Pulmonary artery endothelial cell (primary cell): ENCODE measurements at regions not wholly inside any gene's neighbourhood (a gene's known extent, or its start where the extent isn't known, plus 50 kb on each side); places are given as distances from the start of the nearest gene placed in this dataset.
"Not testable (repeated sequence)": the region's sequence is repeated elsewhere in the genome, so short reads cannot be mapped to it uniquely, and the experiment has no call there.

Source experiments
- DNase-seq: peaks from one replicate; pipeline ENCODE4 v3.0.0-alpha.2; 2011; ENCODE audit warnings: low read depth, low spot score

GRCh38 chr6:17012421-17013225, 89.2 kb upstream of the STMND1 start:
- peak; percentile 85 for DNase-seq

GRCh38 chr6:17011985-17012384, 89.9 kb upstream of the STMND1 start:
- DNase-seq, result no peak

- DNase-seq, result no peak
Measured at GRCh38 chr6:17007749-17008148, 94.1 kb upstream of the STMND1 start.

DNA sequence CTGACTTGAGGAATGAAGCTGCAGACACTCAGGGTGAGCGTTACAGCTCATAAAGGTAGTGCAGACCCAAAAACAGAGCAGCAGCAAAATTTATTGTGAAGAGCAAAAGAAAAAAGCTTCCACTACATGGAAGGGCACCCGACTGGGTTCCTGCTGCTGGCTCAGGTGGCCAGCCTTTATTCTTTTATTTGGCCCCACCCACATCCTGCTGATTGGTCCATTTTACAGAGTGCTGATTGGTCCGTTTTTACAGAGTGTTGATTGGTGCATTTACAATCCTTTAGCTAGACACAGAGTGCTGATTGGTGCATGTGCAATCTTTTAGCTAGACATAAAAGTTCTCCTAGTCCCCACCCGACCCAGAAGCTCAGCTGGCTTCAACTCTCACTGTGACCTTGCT, 95.3 kb upstream of the STMND1 start:
- DNase-seq, result no peak

DNA sequence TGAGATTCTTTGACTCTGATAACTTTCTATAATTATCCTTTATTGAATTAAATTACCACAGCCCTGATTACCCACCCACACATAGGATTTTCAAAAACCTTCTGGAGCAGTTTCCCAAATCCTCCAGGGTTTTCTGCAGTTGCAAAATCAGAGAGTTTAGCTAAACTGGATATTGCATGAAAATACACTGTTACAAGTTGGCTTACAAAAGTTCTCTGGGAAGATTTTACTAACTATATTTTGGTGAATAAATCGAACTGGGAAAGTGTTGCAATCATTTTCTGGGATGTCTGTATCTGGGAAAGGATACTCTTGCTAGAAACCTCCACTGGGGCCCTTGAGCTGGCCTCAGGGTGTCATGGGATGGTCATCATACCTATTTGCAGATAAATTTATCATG, 97.6 kb upstream of the STMND1 start:
- no peak for DNase-seq

- no peak for DNase-seq
Measured at GRCh38 chr6:17002123-17002522, 99.7 kb upstream of the STMND1 start.

GRCh38 chr6:17001188-17001587, 100.7 kb upstream of the STMND1 start:
- no peak for DNase-seq

DNA sequence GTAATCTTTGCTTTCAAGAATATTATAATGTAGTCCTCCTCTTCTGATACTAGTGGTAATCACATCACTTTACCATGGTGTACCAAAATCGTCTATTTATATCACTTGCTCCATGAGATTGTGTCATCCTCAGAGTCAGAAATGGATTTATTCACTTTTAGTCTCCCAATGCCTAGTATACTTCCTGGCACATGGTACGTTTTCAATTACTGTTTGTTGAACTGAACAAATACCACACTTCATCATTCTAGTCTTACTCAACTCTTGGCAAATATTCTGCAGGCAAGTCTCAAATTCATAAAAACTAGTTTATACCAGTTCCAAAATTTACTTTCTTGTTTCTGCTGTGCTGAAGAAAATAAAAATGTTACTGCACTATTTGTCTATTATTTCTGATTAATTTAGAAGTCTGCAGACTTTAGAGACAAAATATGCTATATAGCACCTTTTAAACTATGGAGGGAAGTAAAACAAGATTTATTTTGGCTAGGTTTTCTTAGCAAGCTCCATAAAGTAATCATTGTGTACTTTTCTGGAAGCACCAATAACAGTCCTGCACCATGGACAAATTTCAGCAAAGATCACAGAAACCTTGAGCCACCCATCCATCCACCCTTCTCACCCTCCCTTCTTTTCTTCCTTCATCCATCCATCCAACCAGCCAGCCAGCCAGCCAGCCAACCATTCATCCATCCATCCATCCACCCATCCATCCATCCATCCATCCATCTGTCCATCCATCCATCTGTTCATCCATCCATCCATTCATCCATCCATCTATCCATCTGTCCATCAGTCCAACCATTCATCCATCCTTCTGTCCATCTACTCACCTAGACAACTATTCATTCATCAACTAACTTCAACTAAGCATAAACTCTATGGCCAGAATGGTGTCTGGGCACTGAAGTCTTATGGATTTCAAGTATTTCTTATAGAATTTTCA, 102.1 kb upstream of the STMND1 start:
- DNase-seq, result no peak

- DNase-seq, result no peak
Measured at GRCh38 chr6:16998461-16998860, 103.4 kb upstream of the STMND1 start.

DNA sequence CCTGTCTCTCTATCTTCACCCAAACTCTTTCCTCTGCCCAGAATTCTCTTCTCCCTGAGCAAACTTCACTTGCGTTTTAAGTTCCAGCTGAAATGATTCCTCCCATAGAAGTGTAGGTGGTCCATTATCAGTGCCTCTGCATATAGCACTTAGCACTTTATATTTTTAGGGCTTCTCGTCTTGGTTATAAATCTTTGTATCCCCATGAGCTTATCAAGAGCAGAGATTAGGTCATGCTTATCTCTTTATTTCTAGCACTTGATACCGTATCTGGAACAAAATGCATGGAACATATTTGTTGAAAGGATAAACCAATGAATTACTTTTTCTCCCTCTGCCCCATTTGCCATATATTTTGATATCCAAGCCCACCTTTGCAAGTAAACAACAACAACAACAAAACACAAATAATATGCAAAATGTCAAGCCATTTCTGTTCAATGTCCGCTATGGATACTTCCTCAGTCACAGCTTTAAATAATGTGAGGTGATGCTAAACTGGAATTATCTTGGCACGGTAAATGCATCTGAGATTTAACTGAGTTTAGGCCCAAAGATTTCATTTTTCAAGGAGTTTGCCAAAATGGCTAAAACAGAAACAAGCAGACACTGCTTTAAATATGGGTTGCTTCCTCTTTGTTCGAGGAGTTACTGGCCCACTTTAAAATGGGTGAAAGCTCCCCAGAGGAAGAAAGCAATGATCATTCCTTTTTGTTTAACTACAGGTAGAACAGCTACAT, 106.2 kb upstream of the STMND1 start:
- DNase-seq, result no peak

GRCh38 chr6:16993396-16993795, 108.5 kb upstream of the STMND1 start:
- no peak for DNase-seq

DNA sequence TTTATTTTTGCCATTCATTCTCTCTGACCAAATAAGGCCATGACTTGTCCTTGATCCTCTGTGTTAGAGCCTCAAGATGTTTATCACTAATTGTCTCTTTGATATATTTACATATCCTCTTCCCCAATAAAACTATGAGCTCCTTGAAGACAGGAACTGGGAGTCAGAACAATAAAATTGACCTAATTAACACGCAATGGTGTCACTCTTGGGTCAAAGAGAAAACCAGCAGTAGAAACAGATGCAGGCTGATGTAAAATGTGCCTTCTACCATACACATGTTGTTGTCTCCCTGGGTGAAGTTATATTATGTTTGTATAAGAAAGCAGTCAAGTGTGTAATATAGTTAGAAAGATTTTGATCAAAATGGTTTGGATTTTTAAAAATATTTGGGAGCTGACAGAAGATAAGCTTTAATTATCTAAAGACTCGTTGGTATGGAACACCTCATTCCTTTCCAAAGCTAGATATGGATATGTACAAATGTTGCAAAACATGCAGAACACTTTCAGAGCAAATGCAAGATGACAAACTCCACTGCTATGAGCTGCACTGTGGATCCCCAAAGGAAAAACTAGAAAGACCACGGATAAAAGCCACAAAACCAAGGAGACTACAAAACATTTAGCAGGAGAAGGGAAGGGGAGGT, 109.7 kb upstream of the STMND1 start:
- DNase-seq, result no peak

DNA sequence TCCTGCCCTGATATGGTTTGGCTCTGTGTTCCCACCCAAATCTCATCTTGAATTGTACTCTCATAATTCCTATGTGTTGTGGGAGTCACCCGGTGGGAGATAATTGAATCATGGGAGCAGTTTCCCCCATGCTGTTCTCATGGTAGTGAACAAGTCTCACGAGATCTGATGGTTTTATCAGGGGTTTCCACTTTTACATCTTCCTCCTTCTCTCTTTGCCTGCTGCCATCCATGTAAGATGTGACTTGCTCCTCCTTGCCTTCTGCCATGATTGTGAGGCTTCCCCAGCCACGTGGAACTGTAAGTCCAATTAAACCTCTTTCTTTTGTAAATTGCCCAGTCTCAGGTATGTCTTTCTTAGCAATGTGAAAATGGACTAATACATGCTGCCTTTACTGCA, 111.9 kb upstream of the STMND1 start:
- not testable (repeated sequence) for DNase-seq

GRCh38 chr6:16989382-16989781, 112.5 kb upstream of the STMND1 start:
- DNase-seq, result no peak

DNA sequence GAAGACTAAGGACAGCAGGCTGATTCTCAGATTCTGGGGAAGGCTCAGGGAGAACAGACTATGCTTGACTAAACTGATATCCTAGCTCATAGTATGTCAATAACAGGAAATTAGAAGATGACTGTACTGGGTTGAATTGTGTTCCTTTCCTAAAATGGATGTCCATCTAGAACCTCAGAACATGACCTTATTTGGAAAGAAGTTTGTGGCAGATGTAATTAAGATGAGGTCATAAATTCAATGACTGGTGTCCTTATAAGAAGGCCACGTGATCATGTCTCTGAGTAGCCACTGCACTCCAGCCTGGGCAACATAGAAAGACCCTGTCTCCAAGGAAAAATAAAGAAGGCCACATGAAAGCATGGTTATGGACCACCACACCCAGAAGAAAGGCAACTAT, 113.9 kb upstream of the STMND1 start:
- no peak for DNase-seq

- no peak for DNase-seq
Measured at GRCh38 chr6:16985513-16986284, 116.2 kb upstream of the STMND1 start.

- no peak for DNase-seq
Measured at GRCh38 chr6:16982807-16983206, 119.0 kb upstream of the STMND1 start.

- DNase-seq, result no peak
Measured at GRCh38 chr6:16979677-16980370, 122.0 kb upstream of the STMND1 start.

DNA sequence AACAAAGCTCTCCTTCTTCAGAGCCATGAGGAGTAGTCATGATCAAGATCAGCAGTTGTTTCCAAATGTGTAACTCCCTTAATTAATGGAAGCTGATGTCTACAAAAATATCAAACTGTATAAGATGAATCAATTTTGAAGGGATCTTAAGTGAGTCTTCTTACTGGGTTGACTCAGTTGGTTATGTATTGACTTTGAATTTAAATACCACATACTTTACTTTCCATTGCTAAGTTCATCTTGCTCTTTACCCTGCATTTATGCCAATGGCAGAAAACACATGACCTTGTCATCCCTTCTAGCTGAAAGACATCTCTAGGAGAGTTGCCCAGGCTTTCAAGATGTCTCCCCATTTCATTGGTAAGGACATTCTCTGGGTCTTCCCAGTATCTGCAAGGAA, 123.2 kb upstream of the STMND1 start:
- DNase-seq, result no peak
